ENCODE measurements at regions not wholly inside any gene's neighbourhood (a gene's known extent, or its start where the extent isn't known, plus 50 kb on each side); places are given as distances from the start of the nearest gene placed in this dataset.

GRCh38 chr17:77889135-77889505, 69.4 kb upstream of the TNRC6C start:
- TF ChIP-seq CTCF (conservative IDR thresholded peaks at IDR 0.05) (no peak), ZFX (IDR thresholded peaks at IDR 0.05) (no peak)
- H3K27ac ChIP-seq = no peak overlapping the region

DNA sequence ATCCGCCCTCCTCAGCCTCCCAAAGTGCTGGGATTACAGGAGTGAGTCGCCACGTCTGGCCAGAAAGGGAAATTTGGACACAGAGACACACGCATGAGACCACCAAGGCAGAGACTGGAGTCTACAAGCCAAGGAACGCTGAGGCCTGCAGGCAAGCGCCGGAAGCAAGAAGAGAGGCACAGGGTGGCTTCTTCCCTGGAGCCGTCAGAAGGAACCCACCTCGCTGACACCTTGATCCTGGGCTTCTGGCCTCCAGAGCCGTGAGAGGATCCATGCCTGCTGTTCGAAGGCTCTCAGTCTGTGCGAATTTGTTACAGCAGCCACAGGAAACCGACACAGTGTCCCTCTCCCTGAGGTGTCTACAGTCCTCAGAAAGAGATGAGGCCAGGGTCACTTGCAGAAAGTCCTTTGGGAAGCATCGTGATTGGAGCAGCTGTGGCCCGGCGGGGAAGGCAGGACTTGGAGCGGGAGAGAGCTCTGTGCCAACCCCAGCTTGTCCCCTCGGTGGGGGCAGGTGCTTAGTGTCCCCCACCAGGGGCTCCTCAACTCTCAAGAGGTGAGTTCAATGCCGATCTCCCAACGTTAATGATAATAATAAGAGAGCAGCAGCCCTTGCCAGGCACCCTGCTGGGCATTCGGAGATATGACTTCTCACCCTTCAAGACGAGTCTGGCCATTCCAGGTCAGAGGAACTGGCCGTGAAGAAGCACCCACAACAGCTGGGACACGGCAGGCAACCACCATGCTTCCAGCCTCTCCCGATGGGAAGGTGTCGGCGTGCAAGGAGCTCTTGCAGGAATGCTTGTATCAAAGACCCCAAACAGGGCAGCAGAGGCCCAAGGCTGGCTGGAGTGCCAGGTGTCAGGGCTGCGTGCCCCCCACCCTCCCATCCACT, 68.4 kb upstream of the TNRC6C start:
- H3K27ac ChIP-seq = no peak overlapping the region
- TF ChIP-seq CTCF (conservative IDR thresholded peaks at IDR 0.05) = no peak
- no peak for TF ChIP-seq ZFX (IDR thresholded peaks at IDR 0.05)

DNA sequence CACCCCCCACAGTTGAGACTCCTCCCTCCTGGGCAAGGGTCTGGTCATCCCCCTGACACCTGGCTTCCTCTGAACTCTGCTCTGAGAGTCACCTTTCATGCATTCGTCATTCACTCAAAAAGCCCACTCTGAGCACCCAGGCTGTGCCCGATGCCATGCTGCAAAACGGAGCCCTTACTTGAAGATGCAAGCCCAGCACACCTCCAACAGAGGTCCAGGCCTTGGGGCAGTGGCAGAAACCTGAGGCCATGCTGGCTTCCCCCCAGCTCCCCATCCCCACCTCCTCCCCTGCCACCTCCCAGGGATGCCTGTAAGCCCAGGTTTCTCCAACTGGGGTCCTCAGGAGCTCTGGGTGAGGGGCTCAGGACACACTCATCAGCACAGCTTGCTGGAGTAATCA, 67.7 kb upstream of the TNRC6C start:
- H3K27ac ChIP-seq = no peak overlapping the region
- TF ChIP-seq CTCF (conservative IDR thresholded peaks at IDR 0.05) (no peak), ZFX (IDR thresholded peaks at IDR 0.05) (no peak)

- TF ChIP-seq CTCF (conservative IDR thresholded peaks at IDR 0.05) (no peak), ZFX (IDR thresholded peaks at IDR 0.05) (no peak)
- H3K27ac ChIP-seq = no peak overlapping the region
Observed at GRCh38 chr17:77891602-77892001, 66.9 kb upstream of the TNRC6C start.

GRCh38 chr17:77892031-77892430, 66.5 kb upstream of the TNRC6C start:
- H3K27ac ChIP-seq = no peak overlapping the region
- TF ChIP-seq CTCF (conservative IDR thresholded peaks at IDR 0.05) (no peak), ZFX (IDR thresholded peaks at IDR 0.05) (no peak)

GRCh38 chr17:77892469-77893143, 65.9 kb upstream of the TNRC6C start:
- TF ChIP-seq CTCF (conservative IDR thresholded peaks at IDR 0.05) (no peak; the same call in 1 of the 2 replicates), ZFX (IDR thresholded peaks at IDR 0.05) (no peak)

More at GRCh38 chr17:77892469-77893143, 65.9 kb upstream of the TNRC6C start:
- H3K27ac ChIP-seq = no peak overlapping the region

All from C4-2B (cell line).